ENCODE measurements at regions not wholly inside any gene's neighbourhood (a gene's known extent, or its start where the extent isn't known, plus 50 kb on each side); places are given as distances from the start of the nearest gene placed in this dataset.

DNA sequence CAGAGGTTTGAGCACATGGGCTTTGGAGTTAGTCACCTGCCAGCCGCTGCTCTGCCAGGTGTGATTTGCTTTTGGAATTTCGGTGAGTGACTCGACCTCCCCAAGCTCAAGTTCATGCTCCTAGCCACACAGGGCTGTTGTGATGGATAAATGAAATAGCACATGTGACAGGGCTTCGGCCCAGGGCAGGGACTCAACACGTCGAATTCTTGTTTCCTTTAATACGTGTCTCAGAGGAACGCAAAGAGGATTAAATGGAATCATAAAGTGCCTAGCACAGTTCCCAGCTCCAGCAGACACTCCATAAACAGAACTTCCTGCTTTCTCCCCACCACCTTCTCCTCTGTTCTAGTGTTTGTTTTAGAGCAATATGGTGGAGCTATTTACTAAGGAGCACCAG lies 88.3 kb upstream of the CHST15 start:
- 73% methylated on average over 4 of the region's 8 CpGs for WGBS (ENCODE audit: insufficient coverage, low coverage, low lambda C conversion rate, missing lambda C conversion rate)
- no peak for DNase-seq
- Histone ChIP-seq H3K4me3 (no peak overlapping the region), H3K27ac (no peak overlapping the region), H3K4me1 (no peaks in the 10 kb centered on the region), H3K36me3 (no peaks in the 10 kb centered on the region), H3K9me3 (no peaks in the 10 kb centered on the region), H3K27me3 (no peaks in the 10 kb centered on the region)
- TF ChIP-seq POLR2A (IDR thresholded peaks at IDR 0.05): no peak
- TF ChIP-seq CTCF (IDR thresholded peaks at IDR 0.05): no peak
- ATAC-seq: no peak
- intact Hi-C loops (cut with DNase I): no loop called here

DNA sequence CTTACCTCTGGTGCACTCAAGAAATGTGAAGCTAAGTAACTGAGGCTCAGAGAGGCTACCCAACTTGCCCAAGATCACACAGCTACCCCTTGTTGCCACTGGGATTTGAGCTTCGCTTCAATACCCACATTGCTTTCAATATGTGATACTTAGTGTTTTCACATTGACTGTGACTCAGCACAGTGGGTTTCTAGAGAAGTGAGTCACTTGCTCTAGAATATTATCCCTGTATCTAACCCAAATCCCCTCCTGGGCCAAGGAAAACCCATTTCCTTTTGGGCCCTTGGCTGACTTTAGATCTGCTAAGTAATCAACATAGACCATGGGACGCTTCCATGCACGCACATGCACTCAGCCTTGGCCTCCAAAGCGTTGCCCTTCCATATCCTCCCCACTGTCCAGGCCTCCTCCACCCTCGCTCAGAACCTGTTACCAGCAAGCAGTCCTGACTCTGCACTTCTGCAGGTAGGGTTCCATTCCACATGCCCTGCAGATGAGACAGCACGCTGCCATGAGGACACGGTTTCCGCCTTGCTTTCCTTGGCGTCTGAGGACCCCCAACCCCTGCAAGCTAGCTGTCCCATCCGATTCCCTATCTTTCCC lies 87.7 kb upstream of the CHST15 start:
- no peaks in the 10 kb centered on the region for H3K36me3 ChIP-seq
- TF ChIP-seq CTCF (IDR thresholded peaks at IDR 0.05) (no peak), POLR2A (IDR thresholded peaks at IDR 0.05) (no peak)
- H3K4me1 ChIP-seq: no peaks in the 10 kb centered on the region
- no peak overlapping the region for H3K27ac ChIP-seq
- H3K9me3 ChIP-seq: no peaks in the 10 kb centered on the region
- DNase-seq (no peak), ATAC-seq (no peak)
- intact Hi-C loops (cut with DNase I): no loop called here
- H3K4me3 ChIP-seq: no peak overlapping the region
- WGBS (ENCODE audit: insufficient coverage, low coverage, low lambda C conversion rate, missing lambda C conversion rate): 85% methylated on average over 9 of the region's 10 CpGs
- no peaks in the 10 kb centered on the region for H3K27me3 ChIP-seq

DNA sequence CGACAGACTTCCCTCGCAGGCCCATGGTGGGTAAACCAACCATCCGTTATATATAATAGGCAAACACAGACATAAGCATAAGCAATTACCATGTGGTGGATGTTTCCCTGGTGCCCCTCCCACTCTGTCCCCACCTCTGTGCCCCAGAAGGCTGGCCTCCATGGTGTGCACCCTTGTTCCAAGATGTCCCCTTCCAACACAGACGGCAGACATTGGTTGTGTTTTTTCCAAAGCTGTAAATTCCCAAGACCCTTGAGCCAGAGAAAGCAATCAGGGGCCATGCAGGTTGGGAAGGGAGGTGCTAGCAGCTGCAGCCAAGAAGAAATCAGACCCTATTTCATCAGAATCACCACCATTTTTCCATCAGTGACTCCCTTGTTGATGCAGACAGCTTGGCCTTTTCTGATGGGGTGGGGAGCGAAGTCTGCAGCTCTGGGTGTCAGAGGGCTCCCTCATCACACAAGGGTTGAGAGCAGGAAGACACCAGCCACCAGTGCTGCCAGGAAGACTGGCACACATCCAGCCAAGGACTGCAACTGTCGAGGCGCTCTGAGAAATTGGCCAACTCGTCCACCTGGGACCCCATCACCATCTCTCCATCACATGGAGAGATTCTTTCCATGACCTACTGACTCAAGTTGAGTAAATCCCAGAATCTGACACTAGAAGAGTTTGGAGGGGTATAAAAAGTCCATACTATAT lies 86.8 kb upstream of the CHST15 start:
- DNase-seq (no peak), ATAC-seq (no peak)
- no peaks in the 10 kb centered on the region for H3K4me1 ChIP-seq
- H3K4me3 ChIP-seq: no peak overlapping the region
- 43% methylated on average over 6 of the region's 8 CpGs for WGBS (ENCODE audit: insufficient coverage, low coverage, low lambda C conversion rate, missing lambda C conversion rate)
- no peaks in the 10 kb centered on the region for H3K27me3 ChIP-seq
- TF ChIP-seq POLR2A (IDR thresholded peaks at IDR 0.05): no peak
- no peak for TF ChIP-seq CTCF (IDR thresholded peaks at IDR 0.05)
- no peak overlapping the region for H3K27ac ChIP-seq
- no peaks in the 10 kb centered on the region for H3K9me3 ChIP-seq
- intact Hi-C loops (cut with DNase I): no loop called here
- no peaks in the 10 kb centered on the region for H3K36me3 ChIP-seq

DNA sequence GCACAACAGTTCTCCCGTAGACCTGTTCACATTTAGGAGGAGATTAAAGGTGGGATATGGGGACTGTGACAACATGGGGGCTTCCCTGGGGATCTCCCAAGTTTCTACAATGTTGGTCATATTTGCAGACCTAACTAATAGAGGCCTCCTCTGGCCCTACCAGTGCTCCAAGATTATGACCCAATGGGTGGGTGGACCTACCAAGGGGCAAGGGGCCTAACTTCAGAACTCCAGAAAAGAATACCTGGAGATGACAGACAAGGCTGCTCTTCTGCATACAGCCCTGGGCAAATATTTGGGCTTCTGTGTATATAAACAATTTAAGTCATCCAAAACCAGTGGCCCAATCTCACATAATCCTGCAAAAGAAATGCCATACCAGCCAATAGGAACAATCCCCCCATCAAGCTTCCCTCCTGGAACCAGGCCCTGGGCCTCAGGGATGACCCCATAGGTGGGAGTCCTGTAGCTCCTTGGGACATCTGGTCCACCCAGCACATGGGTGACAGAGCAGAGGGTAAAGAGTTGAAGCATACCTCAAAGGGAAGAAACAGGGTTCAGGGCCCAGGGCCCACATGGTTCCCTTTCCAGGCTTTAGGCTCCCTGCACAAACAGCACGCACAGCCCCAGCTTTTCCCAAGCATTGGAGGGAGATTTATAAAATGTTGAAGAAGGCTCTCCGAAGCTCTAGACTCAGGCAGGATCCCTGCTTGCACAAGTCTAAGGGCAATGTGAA lies 86.1 kb upstream of the CHST15 start:
- intact Hi-C loops (cut with DNase I): no loop called here
- Histone ChIP-seq H3K36me3 (no peaks in the 10 kb centered on the region), H3K27me3 (no peaks in the 10 kb centered on the region), H3K4me1 (no peaks in the 10 kb centered on the region), H3K27ac (no peak overlapping the region), H3K9me3 (no peaks in the 10 kb centered on the region), H3K4me3 (no peak overlapping the region)
- DNase-seq: no peak
- ATAC-seq: no peak
- 82% methylated on average over 1 of the region's 3 CpGs for WGBS (ENCODE audit: insufficient coverage, low coverage, low lambda C conversion rate, missing lambda C conversion rate)
- no peak for TF ChIP-seq CTCF (IDR thresholded peaks at IDR 0.05)
- no peak for TF ChIP-seq POLR2A (IDR thresholded peaks at IDR 0.05)
